Body of pancreas (tissue), 4 donors: ENCODE measurements at regions not wholly inside any gene's neighbourhood (a gene's known extent, or its start where the extent isn't known, plus 50 kb on each side); places are given as distances from the start of the nearest gene placed in this dataset.
"Not testable (repeated sequence)": the region's sequence is repeated elsewhere in the genome, so short reads cannot be mapped to it uniquely, and the experiment has no call there.

Experiments used
- CTCF ChIP-seq, 7 experiments: fragments of 450-650 bp in 4 of 7; fragments of 200-600 bp in 3 of 7; sonication (generic) in 3 of 7; IDR thresholded peaks; one replicate each; pipeline ENCODE4 v1.5.1; 2016 to 2019; ENCODE audit warnings: antibody characterized with exemption in 7 of 7
- POLR2A ChIP-seq, 3 donors: fragments of 450-650 bp; IDR thresholded peaks; one replicate each; pipeline ENCODE4 v1.6.1; 2016; ENCODE audit warnings: antibody characterized with exemption in 3 of 3, mild to moderate bottlenecking in 2 of 3

GRCh38 chr3:34909679-34910078 lies 729.6 kb upstream of the ARPP21 start:
- TF ChIP-seq CTCF, POLR2A (IDR thresholded peaks at IDR 0.05): not testable (repeated sequence)
